ENCODE measurements at regions not wholly inside any gene's neighbourhood (a gene's known extent, or its start where the extent isn't known, plus 50 kb on each side); places are given as distances from the start of the nearest gene placed in this dataset.

- TF ChIP-seq MYC (IDR thresholded peaks at IDR 0.05; ENCODE audit: low read depth, low read length), result no peak
- TF ChIP-seq CTCF (IDR thresholded peaks at IDR 0.05; ENCODE audit: low read depth, low read length), result no peak
Measured at GRCh38 chr18:44136326-44136725, 544.4 kb upstream of the SETBP1 start.
